OCI-LY7 (cell line): ENCODE measurements at regions not wholly inside any gene's neighbourhood (a gene's known extent, or its start where the extent isn't known, plus 50 kb on each side); places are given as distances from the start of the nearest gene placed in this dataset.

Experiments used
- BruUV-seq: library from RNA; stranded (reverse); fragments of 400-500 nt; replicated peaks from 2 replicates; lab custom pipeline; 2021; lab: Mats Ljungman, UMichigan
- CTCF ChIA-PET: fragments of 300-600 bp; sonication (Branson Sonifier 250); formaldehyde crosslinking; loops from one replicate; lab custom pipeline; 2022; ENCODE audit warnings: antibody characterized with exemption; ENCODE audit not compliant: unreplicated experiment; lab: Charles Lee
- POLR2A ChIA-PET: fragments of 300-600 bp; sonication (Branson Sonifier 250); formaldehyde crosslinking; loops from one replicate; lab custom pipeline; 2022; ENCODE audit warnings: antibody characterized with exemption; lab: Charles Lee
- DNase-seq: peaks from one replicate; pipeline ENCODE4 v3.0.0-alpha.2; 2015; ENCODE audit warnings: low spot score
- H2AFZ ChIP-seq: fragments of 200-600 bp; sonication (generic), shearing (Covaris generic); 2 replicates; pipeline ENCODE4 v1.6.1; 2014; ENCODE audit warnings: mild to moderate bottlenecking, antibody characterized with exemption, low read length, moderate library complexity
- H3K27ac ChIP-seq: fragments of 200-600 bp; sonication (generic); 2 replicates; pipeline ENCODE4 v1.5.1; 2014; ENCODE audit warnings: mixed run types, low read depth, mild to moderate bottlenecking, moderate library complexity, low read length, inconsistent platforms; ENCODE audit not compliant: poor library complexity, severe bottlenecking
- H3K36me3 ChIP-seq: fragments of 200-600 bp; sonication (generic); 2 replicates; pipeline ENCODE4 v1.6.1; 2014; ENCODE audit warnings: mild to moderate bottlenecking, antibody characterized with exemption, low read length, moderate library complexity, mixed read lengths; ENCODE audit not compliant: insufficient read depth
- H3K4me1 ChIP-seq: fragments of 200-600 bp; sonication (generic); 2 replicates; pipeline ENCODE4 v1.5.1; 2014; ENCODE audit warnings: mild to moderate bottlenecking, low read length; ENCODE audit not compliant: insufficient read depth, poor library complexity, severe bottlenecking
- H3K4me2 ChIP-seq: fragments of 200-600 bp; sonication (generic); 2 replicates; pipeline ENCODE4 v1.6.1; 2014; ENCODE audit warnings: mild to moderate bottlenecking, low read length
- H3K4me3 ChIP-seq: fragments of 200-600 bp; sonication (generic); 2 replicates; pipeline ENCODE4 v1.5.1; 2014; ENCODE audit warnings: mild to moderate bottlenecking, low read depth, low read length; ENCODE audit not compliant: poor library complexity, severe bottlenecking
- H3K79me2 ChIP-seq: fragments of 200-600 bp; sonication (generic); 2 replicates; pipeline ENCODE4 v1.6.1; 2016; ENCODE audit warnings: low read depth, mild to moderate bottlenecking, low read length, moderate library complexity, mixed read lengths; ENCODE audit not compliant: insufficient read depth
- H3K9me2 ChIP-seq: fragments of 200-600 bp; sonication (generic); 2 replicates; pipeline ENCODE4 v1.6.1; 2016; ENCODE audit warnings: mild to moderate bottlenecking, low read length, mixed read lengths; ENCODE audit not compliant: insufficient read depth
- H3K9me3 ChIP-seq: fragments of 200-600 bp; sonication (generic); 2 replicates; pipeline ENCODE4 v1.6.1; 2014; ENCODE audit warnings: mild to moderate bottlenecking, mixed run types, low read length, mixed read lengths
- H4K20me1 ChIP-seq: fragments of 200-600 bp; sonication (generic); 2 replicates; pipeline ENCODE4 v1.6.1; 2014; ENCODE audit warnings: mild to moderate bottlenecking, antibody characterized with exemption, low read length, moderate library complexity, mixed read lengths; ENCODE audit not compliant: insufficient read depth
- CTCF ChIP-seq: fragments of 200-600 bp; sonication (generic); conservative IDR thresholded peaks from 2 replicates; pipeline ENCODE4 v1.5.1; 2014; ENCODE audit warnings: mild to moderate bottlenecking, antibody characterized with exemption, low read length, moderate library complexity, mixed read lengths
- EZH2phosphoT487 ChIP-seq: fragments of 200-600 bp; sonication (generic); IDR thresholded peaks from 2 replicates; pipeline ENCODE4 v1.6.1; 2018; ENCODE audit warnings: low read depth, borderline replicate concordance, mild to moderate bottlenecking, mixed run types, antibody characterized with exemption, low read length, moderate library complexity, mixed read lengths
- intact Hi-C: fragments of 100-400 bp; cut with micrococcal nuclease; formaldehyde crosslinking; loops from one replicate; pipeline ENCODE4 v1.10.0; 2022; ENCODE audit not compliant: unreplicated experiment

- no peaks in the 10 kb centered on the region for H3K9me2 ChIP-seq
- intact Hi-C loops = no loop called here
- no peak overlapping the region for H2AFZ ChIP-seq
- CTCF ChIA-PET = no interaction called here
- no peaks in the 10 kb centered on the region for H3K9me3 ChIP-seq
- TF ChIP-seq CTCF (no peak), EZH2phosphoT487 (no peak)
- no TSS peak for BruUV-seq
- no peaks in the 10 kb centered on the region for H3K4me1 ChIP-seq
- H3K79me2 ChIP-seq = no peaks in the 10 kb centered on the region
- H4K20me1 ChIP-seq = no peaks in the 10 kb centered on the region
- no peak overlapping the region for H3K27ac ChIP-seq
- DNase-seq = no peak
- POLR2A ChIA-PET = interaction anchor here (0.6 to 0.7 kb wide), 2 partner anchors 50 to 62 kb away, joined by 3 read pairs; no protein-coding TSS in a partner anchor
- no peak overlapping the region for H3K4me2 ChIP-seq
- no peaks in the 10 kb centered on the region for H3K36me3 ChIP-seq
- H3K4me3 ChIP-seq = no peak overlapping the region
Observed at GRCh38 chr13:74841651-74842050, 640.3 kb downstream of the TBC1D4 start.

- H3K4me3 ChIP-seq = no peak overlapping the region
- no peaks in the 10 kb centered on the region for H3K9me3 ChIP-seq
- no peak overlapping the region for H2AFZ ChIP-seq
- TF ChIP-seq CTCF = no peak
- TF ChIP-seq EZH2phosphoT487 = no peak
- CTCF ChIA-PET = no interaction called here
- POLR2A ChIA-PET = interaction anchor here (0.7 kb wide), 1 partner anchor 62 kb away, joined by 3 read pairs; no protein-coding TSS in a partner anchor
- H3K4me1 ChIP-seq = no peaks in the 10 kb centered on the region
- no peaks in the 10 kb centered on the region for H4K20me1 ChIP-seq
- intact Hi-C loops = no loop called here
- H3K79me2 ChIP-seq = no peaks in the 10 kb centered on the region
- no peaks in the 10 kb centered on the region for H3K36me3 ChIP-seq
- no TSS peak for BruUV-seq
- no peak for DNase-seq
- H3K4me2 ChIP-seq = no peak overlapping the region
- H3K27ac ChIP-seq = no peak overlapping the region
- no peaks in the 10 kb centered on the region for H3K9me2 ChIP-seq
Observed at GRCh38 chr13:74841123-74841522, 640.8 kb downstream of the TBC1D4 start.

GRCh38 chr13:74839656-74840055, 642.3 kb downstream of the TBC1D4 start:
- no peak overlapping the region for H2AFZ ChIP-seq
- CTCF ChIA-PET = no interaction called here
- TF ChIP-seq CTCF (no peak), EZH2phosphoT487 (no peak)
- no peaks in the 10 kb centered on the region for H3K4me1 ChIP-seq
- no peak overlapping the region for H3K4me2 ChIP-seq
- no peak overlapping the region for H3K4me3 ChIP-seq
- POLR2A ChIA-PET = interaction anchor here (0.6 kb wide), 1 partner anchor 549 kb away, joined by 3 read pairs; no protein-coding TSS in a partner anchor
- no peaks in the 10 kb centered on the region for H3K79me2 ChIP-seq
- intact Hi-C loops = no loop called here
- no peaks in the 10 kb centered on the region for H3K9me2 ChIP-seq
- no peak for DNase-seq
- no peaks in the 10 kb centered on the region for H3K36me3 ChIP-seq
- BruUV-seq = no TSS peak
- no peaks in the 10 kb centered on the region for H4K20me1 ChIP-seq
- H3K9me3 ChIP-seq = no peaks in the 10 kb centered on the region
- H3K27ac ChIP-seq = no peak overlapping the region
